Mesothelial cell of epicardium (in vitro differentiated cells): ENCODE measurements at regions not wholly inside any gene's neighbourhood (a gene's known extent, or its start where the extent isn't known, plus 50 kb on each side); places are given as distances from the start of the nearest gene placed in this dataset.

Experiments
- DNase-seq, 2 experiments: peaks; one replicate each; pipeline ENCODE4 v3.0.0; 2021; ENCODE audit warnings: low spot score in 2 of 2; ENCODE audit not compliant: unreplicated experiment in 2 of 2
- H3K27ac Mint-ChIP-seq: 2 replicates; pipeline ENCODE4 v1.8.0; 2021; ENCODE audit warnings: mixed read lengths
- H3K27me3 Mint-ChIP-seq: 2 replicates; pipeline ENCODE4 v1.8.0; 2021; ENCODE audit warnings: low read depth, mixed read lengths
- H3K36me3 Mint-ChIP-seq: 2 replicates; pipeline ENCODE4 v1.8.0; 2021; ENCODE audit warnings: mixed read lengths
- H3K4me1 Mint-ChIP-seq: 2 replicates; pipeline ENCODE4 v1.8.0; 2021; ENCODE audit warnings: mixed read lengths
- H3K4me3 Mint-ChIP-seq: 2 replicates; pipeline ENCODE4 v1.8.0; 2021; ENCODE audit warnings: mild to moderate bottlenecking, moderate library complexity, mixed read lengths
- H3K9me3 Mint-ChIP-seq: 2 replicates; pipeline ENCODE4 v1.8.0; 2021; ENCODE audit warnings: mixed read lengths
- CTCF ChIP-seq: fragments of 200-600 bp; sonication (generic); IDR thresholded peaks from one replicate; pipeline ENCODE4 v1.5.0; 2021; ENCODE audit warnings: antibody characterized with exemption; ENCODE audit not compliant: unreplicated experiment

GRCh38 chr11:122604621-122605020 lies 50.9 kb upstream of the UBASH3B start:
- Mint-ChIP-seq H3K27me3 (no peaks in the 10 kb centered on the region), H3K36me3 (no peaks in the 10 kb centered on the region), H3K4me1 (peaks cover 3% of the 10 kb centered on the region), H3K27ac (no peak overlapping the region), H3K9me3 (no peaks in the 10 kb centered on the region), H3K4me3 (no peak overlapping the region)
- no peak for DNase-seq
- no peak for TF ChIP-seq CTCF

GRCh38 chr11:122601141-122602125 lies 54.1 kb upstream of the UBASH3B start:
- H3K27ac Mint-ChIP-seq = no peak overlapping the region
- DNase-seq = no peak
- H3K4me1 Mint-ChIP-seq = peaks cover 3% of the 10 kb centered on the region
- no peak for TF ChIP-seq CTCF
- H3K36me3 Mint-ChIP-seq = no peaks in the 10 kb centered on the region
- H3K9me3 Mint-ChIP-seq = no peaks in the 10 kb centered on the region
- no peak overlapping the region for H3K4me3 Mint-ChIP-seq
- H3K27me3 Mint-ChIP-seq = peaks cover 6% of the 10 kb centered on the region

- no peaks in the 10 kb centered on the region for H3K36me3 Mint-ChIP-seq
- no peak overlapping the region for H3K4me3 Mint-ChIP-seq
- peaks cover 6% of the 10 kb centered on the region for H3K27me3 Mint-ChIP-seq
- no peak for TF ChIP-seq CTCF
- H3K27ac Mint-ChIP-seq = no peak overlapping the region
- H3K4me1 Mint-ChIP-seq = peaks cover 3% of the 10 kb centered on the region
- no peaks in the 10 kb centered on the region for H3K9me3 Mint-ChIP-seq
- no peak for DNase-seq
These were observed 55.2 kb upstream of the UBASH3B start for GRCh38 chr11:122600290-122600689.

DNA sequence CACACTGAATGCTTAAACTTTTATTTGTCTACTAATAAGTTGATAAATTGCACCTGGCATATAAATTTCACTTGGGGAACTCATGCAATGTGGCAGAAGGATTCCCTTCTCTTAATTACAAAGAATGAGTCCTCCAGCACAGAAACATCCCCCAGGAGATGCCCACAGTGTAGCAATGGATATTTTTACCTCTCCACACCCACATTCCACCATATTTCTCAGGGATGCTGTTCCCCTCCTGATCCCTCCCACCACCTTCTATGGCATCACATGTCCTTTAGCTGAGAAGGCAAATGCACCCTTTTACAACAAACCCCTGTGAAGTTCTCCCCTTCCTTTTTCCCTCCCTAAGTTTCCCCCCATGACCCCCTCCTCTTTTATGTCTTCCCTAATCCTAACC lies 56.1 kb upstream of the UBASH3B start:
- H3K27ac Mint-ChIP-seq = no peak overlapping the region
- no peak for TF ChIP-seq CTCF
- no peak overlapping the region for H3K4me3 Mint-ChIP-seq
- H3K36me3 Mint-ChIP-seq = no peaks in the 10 kb centered on the region
- H3K9me3 Mint-ChIP-seq = no peaks in the 10 kb centered on the region
- no peak for DNase-seq
- peaks cover 2% of the 10 kb centered on the region for H3K4me1 Mint-ChIP-seq
- peaks cover 6% of the 10 kb centered on the region for H3K27me3 Mint-ChIP-seq

DNA sequence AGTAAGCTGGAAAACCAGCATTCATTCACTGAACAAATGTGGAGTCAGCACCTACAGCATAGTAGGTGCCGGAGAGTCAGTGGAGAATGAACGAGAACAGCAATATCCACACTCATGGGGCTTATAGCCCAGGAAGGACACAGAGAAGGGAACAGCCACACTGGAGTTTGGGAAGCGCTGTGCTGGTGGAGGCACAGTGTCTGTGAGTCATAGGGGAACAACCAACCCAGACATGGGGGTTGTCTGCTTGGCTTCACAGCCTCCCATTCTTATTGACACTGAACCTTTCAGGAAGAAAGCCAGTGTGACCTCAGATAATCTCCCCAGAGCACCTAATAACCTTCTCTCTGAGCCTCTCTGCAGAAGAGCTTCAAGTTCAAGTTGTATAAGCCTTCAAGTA lies 56.6 kb upstream of the UBASH3B start:
- H3K4me3 Mint-ChIP-seq = no peak overlapping the region
- no peaks in the 10 kb centered on the region for H3K9me3 Mint-ChIP-seq
- no peaks in the 10 kb centered on the region for H3K4me1 Mint-ChIP-seq
- H3K27me3 Mint-ChIP-seq = peaks cover 6% of the 10 kb centered on the region
- no peak for DNase-seq
- no peaks in the 10 kb centered on the region for H3K36me3 Mint-ChIP-seq
- TF ChIP-seq CTCF = no peak
- no peak overlapping the region for H3K27ac Mint-ChIP-seq
